SK-N-SH (cell line): ENCODE measurements at regions not wholly inside any gene's neighbourhood (a gene's known extent, or its start where the extent isn't known, plus 50 kb on each side); places are given as distances from the start of the nearest gene placed in this dataset.

Experiments used
- CTCF ChIA-PET: fragments of 300-600, 350-600 bp; formaldehyde crosslinking; extraction: SDS; loops from one replicate; lab custom pipeline; 2021; lab: Yijun Ruan, JAX
- POLR2A ChIA-PET: fragments of 350-600 bp; sonication (Branson Sonifier 250); formaldehyde crosslinking; extraction: SDS; loops from one replicate; lab custom pipeline; 2020; ENCODE audit warnings: antibody characterized with exemption, inconsistent platforms; lab: Yijun Ruan, JAX
- DNase-seq: peaks from one replicate; pipeline ENCODE4 v3.0.0; 2012
- H2AFZ ChIP-seq: fragments of 200-600 bp; sonication (generic); 2 replicates; pipeline ENCODE4 v1.8.1; 2016; ENCODE audit warnings: antibody characterized with exemption, mild to moderate bottlenecking, low read depth
- H3F3A ChIP-seq: fragments of 200-600 bp; sonication (generic); replicated peaks from 2 replicates; pipeline ENCODE3; 2016; ENCODE audit warnings: antibody characterized with exemption, mild to moderate bottlenecking; ENCODE audit not compliant: insufficient read depth
- H3K27ac ChIP-seq, 2 experiments: fragments of 200-500 bp in 1 of 2; fragments of 200-600 bp in 1 of 2; sonication (Bioruptor generic) in 1 of 2; sonication (generic), shearing (Covaris generic) in 1 of 2; 2 replicates each; pipeline versions ENCODE4 v1.5.1 to v1.6.1; 2014 to 2016; ENCODE audit warnings: low read depth in 2 of 2, inconsistent platforms in 1 of 2, low read length in 1 of 2, mild to moderate bottlenecking in 1 of 2, mixed read lengths in 1 of 2
- H3K27me3 ChIP-seq: fragments of 200-600 bp; sonication (generic), shearing (Covaris generic); 2 replicates; pipeline ENCODE4 v1.6.1; 2016; ENCODE audit warnings: mixed run types; ENCODE audit not compliant: insufficient read depth
- H3K36me3 ChIP-seq, 2 experiments: fragments of 200-500 bp in 1 of 2; fragments of 200-600 bp in 1 of 2; sonication (Bioruptor generic) in 1 of 2; sonication (generic) in 1 of 2; replicated peaks in 1 of 2; 2 replicates each; pipeline versions ENCODE3 to v1.5.1; 2014 to 2016; ENCODE audit warnings: low read length in 1 of 2, mild to moderate bottlenecking in 1 of 2; ENCODE audit not compliant: insufficient read depth in 2 of 2, control insufficient read depth in 1 of 2
- H3K4me1 ChIP-seq, 2 experiments: fragments of 200-500 bp in 1 of 2; fragments of 200-600 bp in 1 of 2; sonication (Bioruptor generic) in 1 of 2; sonication (generic), shearing (Covaris generic) in 1 of 2; 2 replicates each; pipeline versions ENCODE4 v1.5.1 to v1.6.1; 2014 to 2016; ENCODE audit warnings: low read depth in 1 of 2, low read length in 1 of 2, mixed run types in 1 of 2; ENCODE audit not compliant: insufficient read depth in 2 of 2, control insufficient read depth in 1 of 2
- H3K4me2 ChIP-seq: fragments of 200-600 bp; sonication (generic), shearing (Covaris generic); 2 replicates; pipeline ENCODE4 v1.6.1; 2017; ENCODE audit warnings: mixed run types
- H3K4me3 ChIP-seq, 2 experiments: fragments of 200-500 bp in 1 of 2; fragments of 200-600 bp in 1 of 2; sonication (Bioruptor generic) in 1 of 2; sonication (generic), shearing (Covaris generic) in 1 of 2; 2 replicates each; pipeline versions ENCODE4 v1.5.1 to v1.8.1; 2014 to 2016; ENCODE audit warnings: low read depth in 2 of 2, inconsistent platforms in 1 of 2, low read length in 1 of 2, mild to moderate bottlenecking in 1 of 2, mixed read lengths in 1 of 2, moderate library complexity in 1 of 2
- H3K79me2 ChIP-seq: fragments of 200-600 bp; sonication (generic); 2 replicates; pipeline ENCODE4 v1.8.1; 2017; ENCODE audit warnings: mild to moderate bottlenecking; ENCODE audit not compliant: insufficient read depth
- H3K9ac ChIP-seq: fragments of 200-600 bp; sonication (generic); 2 replicates; pipeline ENCODE4 v1.6.1; 2017; ENCODE audit warnings: mixed run types
- H3K9me2 ChIP-seq: fragments of 200-600 bp; sonication (generic); 2 replicates; pipeline ENCODE4 v1.6.1; 2017; ENCODE audit warnings: mixed run types
- H3K9me3 ChIP-seq: fragments of 200-600 bp; sonication (generic); 2 replicates; pipeline ENCODE4 v1.6.1; 2017; ENCODE audit warnings: mixed run types, mild to moderate bottlenecking, moderate library complexity
- H4K20me1 ChIP-seq: fragments of 200-600 bp; sonication (generic); 2 replicates; pipeline ENCODE4 v1.6.1; 2017; ENCODE audit warnings: mild to moderate bottlenecking, mixed run types; ENCODE audit not compliant: insufficient read depth
- EP300 ChIP-seq, 2 experiments: IDR thresholded peaks; 2 replicates each; pipeline versions ENCODE4 v1.4.0 to v1.6.1; 2012; ENCODE audit warnings: borderline replicate concordance in 1 of 2, low read depth in 1 of 2, low read length in 1 of 2
- EZH2phosphoT487 ChIP-seq: fragments of 200-600 bp; sonication (generic); IDR thresholded peaks from 2 replicates; pipeline ENCODE4 v1.6.1; 2017; ENCODE audit warnings: low read depth, mixed run types, mild to moderate bottlenecking, antibody characterized with exemption, moderate library complexity, borderline replicate concordance
- FOSL2 ChIP-seq: IDR thresholded peaks from 2 replicates; pipeline ENCODE4 v1.4.0; 2012; ENCODE audit warnings: low read depth, mild to moderate bottlenecking, moderate library complexity, borderline replicate concordance
- FOXJ3 ChIP-seq: sonication (generic); formaldehyde crosslinking; IDR thresholded peaks from 2 replicates; pipeline ENCODE4 v1.5.1; 2020; ENCODE audit warnings: mild to moderate bottlenecking, missing genetic modification reagents
- GABPA ChIP-seq: IDR thresholded peaks from 2 replicates; pipeline ENCODE4 v1.4.0; 2012; ENCODE audit warnings: low read depth, mild to moderate bottlenecking
- NRF1 ChIP-seq: IDR thresholded peaks from 2 replicates; pipeline ENCODE4 v1.6.1; 2012; ENCODE audit warnings: low read depth, mild to moderate bottlenecking, low read length
- POLR2AphosphoS5 ChIP-seq: IDR thresholded peaks from 2 replicates; pipeline ENCODE4 v1.6.1; 2012; ENCODE audit warnings: low read depth, low read length
- RAD21 ChIP-seq: IDR thresholded peaks from 2 replicates; pipeline ENCODE4 v1.6.1; 2012; ENCODE audit warnings: mild to moderate bottlenecking, low read length
- RFX5 ChIP-seq: IDR thresholded peaks from 2 replicates; pipeline ENCODE4 v1.6.1; 2012; ENCODE audit warnings: mild to moderate bottlenecking, improper control_type of control experiment, low read length
- RXRA ChIP-seq: IDR thresholded peaks from 2 replicates; pipeline ENCODE4 v1.4.0; 2012; ENCODE audit warnings: low read depth, mild to moderate bottlenecking, borderline replicate concordance
- TCF12 ChIP-seq: IDR thresholded peaks from 2 replicates; pipeline ENCODE4 v1.4.0; 2012
- WGBS: methylation state at CpG from one replicate; pipeline ENCODE4 v1.1.6; 2017; ENCODE audit warnings: low lambda C conversion rate; 5-methylcytosine and 5-hydroxymethylcytosine counted together
- TF ChIP-seq, protein P1 (sequence below): fragments of 150-350 bp; IDR thresholded peaks from 2 replicates; pipeline ENCODE4 v1.6.1; 2016; ENCODE audit warnings: mild to moderate bottlenecking, low read depth, low read length
- TF ChIP-seq, protein P2 (sequence below): IDR thresholded peaks from 2 replicates; pipeline ENCODE4; 2012
- TF ChIP-seq, protein P3 (sequence below): IDR thresholded peaks from 2 replicates; pipeline ENCODE4 v1.4.0; 2012; ENCODE audit warnings: low read depth, borderline replicate concordance
- TF ChIP-seq, protein P4 (sequence below): IDR thresholded peaks from 2 replicates; pipeline ENCODE4 v1.6.1; 2012; ENCODE audit warnings: mild to moderate bottlenecking, low read depth, low read length, moderate library complexity

DNA sequence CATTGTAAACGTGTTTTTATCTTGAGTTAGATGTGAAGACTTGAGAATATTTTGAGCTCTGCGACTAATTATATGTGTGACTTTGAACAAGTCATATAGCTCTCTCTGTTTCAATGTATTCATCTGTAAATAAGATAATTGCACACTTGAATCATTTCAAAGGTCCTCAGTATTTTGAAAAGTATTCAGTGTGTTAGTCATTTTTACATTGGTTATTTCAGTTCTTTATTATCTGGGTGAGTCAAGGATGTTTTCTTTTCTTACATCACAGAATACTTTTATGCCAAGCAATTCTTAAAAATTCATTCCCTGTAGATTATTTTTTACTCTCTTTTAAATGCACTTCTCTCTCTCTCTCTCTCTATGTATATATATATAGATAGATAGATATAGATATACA, 1098.0 kb upstream of the ZEB2 start:
- H3K79me2 ChIP-seq = no peaks in the 10 kb centered on the region
- no peaks in the 10 kb centered on the region for H3K9me2 ChIP-seq
- CTCF ChIA-PET = no interaction called here
- no peak overlapping the region for H3K9ac ChIP-seq
- peaks cover 0 to 3% of the 10 kb centered on the region in 2 experiments for H3K36me3 ChIP-seq
- peak overlapping the region in 1 of 2 experiments; percentile 50; a peak in 2 of 4 replicates for H3K27ac ChIP-seq
- H3F3A ChIP-seq = peaks cover 4% of the 10 kb centered on the region
- no peak overlapping the region for H2AFZ ChIP-seq
- H3K4me1 ChIP-seq = peaks cover 0 to 12% of the 10 kb centered on the region in 2 experiments; a peak in 1 of 4 replicates
- no peaks in the 10 kb centered on the region for H4K20me1 ChIP-seq
- TF ChIP-seq FOSL2 (no peak), EZH2phosphoT487 (no peak), NRF1 (no peak), TCF12 (no peak), RXRA (no peak), POLR2AphosphoS5 (no peak), GABPA (no peak)
- TF ChIP-seq, protein P1, sequence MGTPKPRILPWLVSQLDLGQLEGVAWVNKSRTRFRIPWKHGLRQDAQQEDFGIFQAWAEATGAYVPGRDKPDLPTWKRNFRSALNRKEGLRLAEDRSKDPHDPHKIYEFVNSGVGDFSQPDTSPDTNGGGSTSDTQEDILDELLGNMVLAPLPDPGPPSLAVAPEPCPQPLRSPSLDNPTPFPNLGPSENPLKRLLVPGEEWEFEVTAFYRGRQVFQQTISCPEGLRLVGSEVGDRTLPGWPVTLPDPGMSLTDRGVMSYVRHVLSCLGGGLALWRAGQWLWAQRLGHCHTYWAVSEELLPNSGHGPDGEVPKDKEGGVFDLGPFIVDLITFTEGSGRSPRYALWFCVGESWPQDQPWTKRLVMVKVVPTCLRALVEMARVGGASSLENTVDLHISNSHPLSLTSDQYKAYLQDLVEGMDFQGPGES = no peak
- TF ChIP-seq, protein P2, sequence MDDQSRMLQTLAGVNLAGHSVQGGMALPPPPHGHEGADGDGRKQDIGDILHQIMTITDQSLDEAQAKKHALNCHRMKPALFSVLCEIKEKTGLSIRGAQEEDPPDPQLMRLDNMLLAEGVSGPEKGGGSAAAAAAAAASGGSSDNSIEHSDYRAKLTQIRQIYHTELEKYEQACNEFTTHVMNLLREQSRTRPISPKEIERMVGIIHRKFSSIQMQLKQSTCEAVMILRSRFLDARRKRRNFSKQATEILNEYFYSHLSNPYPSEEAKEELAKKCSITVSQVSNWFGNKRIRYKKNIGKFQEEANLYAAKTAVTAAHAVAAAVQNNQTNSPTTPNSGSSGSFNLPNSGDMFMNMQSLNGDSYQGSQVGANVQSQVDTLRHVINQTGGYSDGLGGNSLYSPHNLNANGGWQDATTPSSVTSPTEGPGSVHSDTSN = no peak
- DNase-seq = no peak
- WGBS = 78% methylated on average over 2 of the region's 2 CpGs
- no peak overlapping the region for H3K4me3 ChIP-seq
- H3K4me2 ChIP-seq = peak overlapping the region; percentile 44; the same call in 1 of the 2 replicates
- no peaks in the 10 kb centered on the region for H3K9me3 ChIP-seq
- no peaks in the 10 kb centered on the region for H3K27me3 ChIP-seq
- POLR2A ChIA-PET = no interaction called here

DNA sequence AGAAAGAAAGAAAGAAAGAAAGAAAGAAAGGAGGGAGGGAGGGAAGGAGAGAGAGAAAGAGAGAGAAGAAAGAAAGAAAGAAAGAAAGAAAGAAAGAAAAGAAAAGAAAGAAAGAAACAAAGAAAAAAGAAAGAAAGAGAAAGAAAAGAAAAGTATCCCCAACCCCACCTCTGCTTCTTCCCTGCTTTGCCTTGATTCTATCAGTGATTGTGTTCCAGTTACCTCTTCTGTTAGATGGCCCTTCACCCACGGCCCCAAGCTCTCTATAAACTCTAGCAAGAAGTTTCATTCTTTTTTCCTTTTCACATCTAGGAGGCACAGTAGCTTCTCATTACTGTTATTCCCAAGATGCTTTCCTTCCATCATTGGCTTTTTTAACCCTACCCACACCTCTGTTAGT, 1097.5 kb upstream of the ZEB2 start:
- H3K9me2 ChIP-seq = no peaks in the 10 kb centered on the region
- H3K4me2 ChIP-seq = peak overlapping the region; percentile 44; the same call in 1 of the 2 replicates
- ChIA-PET POLR2A (no interaction called here), CTCF (no interaction called here)
- H3K4me3 ChIP-seq = no peak overlapping the region
- peak overlapping the region in 1 of 2 experiments; percentile 50; a peak in 1 of 4 replicates for H3K27ac ChIP-seq
- H3K79me2 ChIP-seq = no peaks in the 10 kb centered on the region
- H3F3A ChIP-seq = peaks cover 4% of the 10 kb centered on the region
- WGBS = 63% methylated on average over 1 of the region's 1 CpG
- no peak overlapping the region for H3K9ac ChIP-seq
- H3K36me3 ChIP-seq = peaks cover 0 to 3% of the 10 kb centered on the region in 2 experiments
- H2AFZ ChIP-seq = no peak overlapping the region
- H3K4me1 ChIP-seq = peaks cover 0 to 12% of the 10 kb centered on the region in 2 experiments; a peak in 1 of 4 replicates
- no peaks in the 10 kb centered on the region for H4K20me1 ChIP-seq
- TF ChIP-seq, protein P1 = no peak
- no peak for TF ChIP-seq RAD21
- TF ChIP-seq, protein P3, sequence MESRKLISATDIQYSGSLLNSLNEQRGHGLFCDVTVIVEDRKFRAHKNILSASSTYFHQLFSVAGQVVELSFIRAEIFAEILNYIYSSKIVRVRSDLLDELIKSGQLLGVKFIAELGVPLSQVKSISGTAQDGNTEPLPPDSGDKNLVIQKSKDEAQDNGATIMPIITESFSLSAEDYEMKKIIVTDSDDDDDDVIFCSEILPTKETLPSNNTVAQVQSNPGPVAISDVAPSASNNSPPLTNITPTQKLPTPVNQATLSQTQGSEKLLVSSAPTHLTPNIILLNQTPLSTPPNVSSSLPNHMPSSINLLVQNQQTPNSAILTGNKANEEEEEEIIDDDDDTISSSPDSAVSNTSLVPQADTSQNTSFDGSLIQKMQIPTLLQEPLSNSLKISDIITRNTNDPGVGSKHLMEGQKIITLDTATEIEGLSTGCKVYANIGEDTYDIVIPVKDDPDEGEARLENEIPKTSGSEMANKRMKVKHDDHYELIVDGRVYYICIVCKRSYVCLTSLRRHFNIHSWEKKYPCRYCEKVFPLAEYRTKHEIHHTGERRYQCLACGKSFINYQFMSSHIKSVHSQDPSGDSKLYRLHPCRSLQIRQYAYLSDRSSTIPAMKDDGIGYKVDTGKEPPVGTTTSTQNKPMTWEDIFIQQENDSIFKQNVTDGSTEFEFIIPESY = no peak
- no peak for TF ChIP-seq FOXJ3 (CRISPR knock-in tag)
- no peak for TF ChIP-seq EP300 (IDR thresholded peaks at IDR 0.05; ENCODE audit: borderline replicate concordance in 1 of 2, low read depth in 1 of 2, low read length in 1 of 2)
- TF ChIP-seq, protein P4, sequence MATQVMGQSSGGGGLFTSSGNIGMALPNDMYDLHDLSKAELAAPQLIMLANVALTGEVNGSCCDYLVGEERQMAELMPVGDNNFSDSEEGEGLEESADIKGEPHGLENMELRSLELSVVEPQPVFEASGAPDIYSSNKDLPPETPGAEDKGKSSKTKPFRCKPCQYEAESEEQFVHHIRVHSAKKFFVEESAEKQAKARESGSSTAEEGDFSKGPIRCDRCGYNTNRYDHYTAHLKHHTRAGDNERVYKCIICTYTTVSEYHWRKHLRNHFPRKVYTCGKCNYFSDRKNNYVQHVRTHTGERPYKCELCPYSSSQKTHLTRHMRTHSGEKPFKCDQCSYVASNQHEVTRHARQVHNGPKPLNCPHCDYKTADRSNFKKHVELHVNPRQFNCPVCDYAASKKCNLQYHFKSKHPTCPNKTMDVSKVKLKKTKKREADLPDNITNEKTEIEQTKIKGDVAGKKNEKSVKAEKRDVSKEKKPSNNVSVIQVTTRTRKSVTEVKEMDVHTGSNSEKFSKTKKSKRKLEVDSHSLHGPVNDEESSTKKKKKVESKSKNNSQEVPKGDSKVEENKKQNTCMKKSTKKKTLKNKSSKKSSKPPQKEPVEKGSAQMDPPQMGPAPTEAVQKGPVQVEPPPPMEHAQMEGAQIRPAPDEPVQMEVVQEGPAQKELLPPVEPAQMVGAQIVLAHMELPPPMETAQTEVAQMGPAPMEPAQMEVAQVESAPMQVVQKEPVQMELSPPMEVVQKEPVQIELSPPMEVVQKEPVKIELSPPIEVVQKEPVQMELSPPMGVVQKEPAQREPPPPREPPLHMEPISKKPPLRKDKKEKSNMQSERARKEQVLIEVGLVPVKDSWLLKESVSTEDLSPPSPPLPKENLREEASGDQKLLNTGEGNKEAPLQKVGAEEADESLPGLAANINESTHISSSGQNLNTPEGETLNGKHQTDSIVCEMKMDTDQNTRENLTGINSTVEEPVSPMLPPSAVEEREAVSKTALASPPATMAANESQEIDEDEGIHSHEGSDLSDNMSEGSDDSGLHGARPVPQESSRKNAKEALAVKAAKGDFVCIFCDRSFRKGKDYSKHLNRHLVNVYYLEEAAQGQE = no peak
- TF ChIP-seq RFX5 = no peak
- no peaks in the 10 kb centered on the region for H3K27me3 ChIP-seq
- DNase-seq = no peak
- no peaks in the 10 kb centered on the region for H3K9me3 ChIP-seq
